Lower leg skin (tissue), 3 donors: ENCODE measurements at regions not wholly inside any gene's neighbourhood (a gene's known extent, or its start where the extent isn't known, plus 50 kb on each side); places are given as distances from the start of the nearest gene placed in this dataset.

Experiments used
- CTCF ChIP-seq, 3 donors: fragments of 450-650 bp; IDR thresholded peaks; one replicate each; pipeline ENCODE4 v1.5.1; 2016; ENCODE audit warnings: antibody characterized with exemption in 3 of 3, mild to moderate bottlenecking in 3 of 3, moderate library complexity in 2 of 3
- POLR2A ChIP-seq, 2 donors: fragments of 450-650 bp; IDR thresholded peaks; one replicate each; pipeline ENCODE4 v1.6.1; 2016 to 2017; ENCODE audit warnings: antibody characterized with exemption in 2 of 2, mild to moderate bottlenecking in 1 of 2, moderate library complexity in 1 of 2

GRCh38 chr7:68865351-68866199 is 732.7 kb upstream of the AUTS2 start:
- no peak for TF ChIP-seq CTCF (IDR thresholded peaks at IDR 0.05)
- TF ChIP-seq POLR2A (IDR thresholded peaks at IDR 0.05), result no peak
